Liver (tissue), 8 donors: ENCODE measurements at regions not wholly inside any gene's neighbourhood (a gene's known extent, or its start where the extent isn't known, plus 50 kb on each side); places are given as distances from the start of the nearest gene placed in this dataset.

Experiments used
- DNase-seq: peaks from one replicate; pipeline ENCODE4 v3.0.0-alpha.2; 2017; ENCODE audit warnings: low spot score
- H3K27ac ChIP-seq, 2 donors: one replicate each; pipeline ENCODE4 v1.7.0; 2013; ENCODE audit warnings: inconsistent platforms in 2 of 2, low read length in 2 of 2, control low read depth in 1 of 2, low read depth in 1 of 2, mild to moderate bottlenecking in 1 of 2
- H3K27me3 ChIP-seq, 4 donors: one replicate each; pipeline versions ENCODE4 v1.6.1 to v1.7.0; 2013; ENCODE audit warnings: low read length in 3 of 4, inconsistent platforms in 1 of 4, mild to moderate bottlenecking in 1 of 4, moderate library complexity in 1 of 4; ENCODE audit not compliant: control insufficient read depth in 4 of 4, insufficient read depth in 4 of 4
- H3K36me3 ChIP-seq, 4 donors: one replicate each; pipeline versions ENCODE4 v1.6.1 to v1.7.0; 2013; ENCODE audit warnings: low read length in 3 of 4, mild to moderate bottlenecking in 3 of 4, low read depth in 1 of 4, moderate library complexity in 1 of 4; ENCODE audit not compliant: control insufficient read depth in 4 of 4, insufficient read depth in 3 of 4
- H3K4me1 ChIP-seq, 4 donors: one replicate each; pipeline versions ENCODE4 v1.6.1 to v1.7.0; 2013; ENCODE audit warnings: low read length in 3 of 4, mild to moderate bottlenecking in 3 of 4, moderate library complexity in 1 of 4; ENCODE audit not compliant: control insufficient read depth in 4 of 4, insufficient read depth in 4 of 4
- H3K4me3 ChIP-seq, 3 donors: one replicate each; pipeline versions ENCODE4 v1.6.1 to v1.7.0; 2013; ENCODE audit warnings: low read length in 3 of 3, control low read depth in 1 of 3, low read depth in 1 of 3, mild to moderate bottlenecking in 1 of 3
- H3K9ac ChIP-seq, 2 donors: one replicate each; pipeline ENCODE4 v1.7.0; 2013; ENCODE audit warnings: low read length in 2 of 2, mild to moderate bottlenecking in 2 of 2, moderate library complexity in 2 of 2, control low read depth in 1 of 2, low read depth in 1 of 2
- H3K9me3 ChIP-seq, 4 donors: one replicate each; pipeline versions ENCODE4 v1.6.1 to v1.7.0; 2013; ENCODE audit warnings: low read length in 3 of 4; ENCODE audit not compliant: control insufficient read depth in 4 of 4
- CTCF ChIP-seq: fragments of 150-350 bp; IDR thresholded peaks from 2 replicates; pipeline ENCODE4 v1.5.1; 2017; ENCODE audit warnings: improper control_type of control experiment, low read depth, low read length; ENCODE audit not compliant: missing input control
- FOXA1 ChIP-seq: IDR thresholded peaks from 2 replicates; pipeline ENCODE4 v1.6.1; 2016; ENCODE audit warnings: antibody characterized with exemption
- FOXA2 ChIP-seq: IDR thresholded peaks from 2 replicates; pipeline ENCODE4 v1.6.1; 2016; ENCODE audit warnings: antibody characterized with exemption
- GABPA ChIP-seq, 2 donors: IDR thresholded peaks in 1 of 2; conservative IDR thresholded peaks in 1 of 2; 2 replicates each; pipeline ENCODE4 v1.6.1; 2016; ENCODE audit warnings: antibody characterized with exemption in 2 of 2, mild to moderate bottlenecking in 1 of 2, moderate library complexity in 1 of 2
- HNF4A ChIP-seq, 2 donors: conservative IDR thresholded peaks; 2 replicates each; pipeline ENCODE4 v1.6.1; 2016; ENCODE audit warnings: antibody characterized with exemption in 2 of 2, mild to moderate bottlenecking in 2 of 2
- JUND ChIP-seq, 2 donors: IDR thresholded peaks; 2 replicates each; pipeline ENCODE4 v1.6.1; 2016; ENCODE audit warnings: antibody characterized with exemption in 2 of 2
- MAX ChIP-seq: IDR thresholded peaks from 2 replicates; pipeline ENCODE4 v1.6.1; 2016; ENCODE audit warnings: antibody characterized with exemption
- NR2F2 ChIP-seq: IDR thresholded peaks from 2 replicates; pipeline ENCODE4 v1.6.1; 2016; ENCODE audit warnings: antibody characterized with exemption
- RAD21 ChIP-seq, 2 donors: IDR thresholded peaks; 2 replicates each; pipeline ENCODE4 v1.6.1; 2016; ENCODE audit warnings: antibody characterized with exemption in 2 of 2, mild to moderate bottlenecking in 2 of 2
- REST ChIP-seq: IDR thresholded peaks from 2 replicates; pipeline ENCODE4 v1.6.1; 2016; ENCODE audit warnings: antibody characterized with exemption, mild to moderate bottlenecking
- RXRA ChIP-seq, 2 donors: IDR thresholded peaks; 2 replicates each; pipeline ENCODE4 v1.6.1; 2017 to 2018; ENCODE audit warnings: antibody characterized with exemption in 2 of 2, mild to moderate bottlenecking in 1 of 2
- TAF1 ChIP-seq: conservative IDR thresholded peaks from 2 replicates; pipeline ENCODE4 v1.6.1; 2016; ENCODE audit warnings: antibody characterized with exemption, mild to moderate bottlenecking
- YY1 ChIP-seq: IDR thresholded peaks from 2 replicates; pipeline ENCODE4 v1.6.1; 2016; ENCODE audit warnings: antibody characterized with exemption, mild to moderate bottlenecking
- WGBS: extraction: QIAGEN DNeasy Blood & Tissue Kit; methylation state at CpG from one replicate; pipeline ENCODE4 v1.1.7; 2013; 5-methylcytosine and 5-hydroxymethylcytosine counted together
- donor health status: healthy.
- donor health status: healthy.
- donor health status: healthy.
- donor health status: healthy.
- donor health status: healthy.

- Histone ChIP-seq H3K4me3 (no peak overlapping the region), H3K9me3 (no peaks in the 10 kb centered on the region), H3K36me3 (no peaks in the 10 kb centered on the region), H3K27ac (no peak overlapping the region), H3K27me3 (no peaks in the 10 kb centered on the region), H3K4me1 (no peaks in the 10 kb centered on the region), H3K9ac (no peak overlapping the region)
- no peak for TF ChIP-seq GABPA (IDR thresholded peaks at IDR 0.05 in 1 of 2, conservative IDR thresholded peaks at IDR 0.05 in 1 of 2)
- no peak for TF ChIP-seq RXRA (IDR thresholded peaks at IDR 0.05)
- TF ChIP-seq FOXA2: no peak
- no peak for DNase-seq
- WGBS: 89% methylated on average over 2 of the region's 2 CpGs
These were observed 822.2 kb downstream of the RPA4 start for GRCh38 chrX:97705936-97706335.

- Histone ChIP-seq H3K27ac (no peak overlapping the region), H3K9ac (no peak overlapping the region), H3K4me3 (no peak overlapping the region), H3K36me3 (no peaks in the 10 kb centered on the region), H3K27me3 (no peaks in the 10 kb centered on the region), H3K9me3 (no peaks in the 10 kb centered on the region), H3K4me1 (no peaks in the 10 kb centered on the region)
- no peak for TF ChIP-seq RXRA (IDR thresholded peaks at IDR 0.05)
- no peak for TF ChIP-seq REST
- no peak for TF ChIP-seq JUND (IDR thresholded peaks at IDR 0.05)
- no peak for TF ChIP-seq RAD21 (IDR thresholded peaks at IDR 0.05)
- no peak for TF ChIP-seq NR2F2
- no peak for TF ChIP-seq YY1
- TF ChIP-seq MAX: no peak
- TF ChIP-seq HNF4A (conservative IDR thresholded peaks at IDR 0.05): no peak
- no peak for TF ChIP-seq FOXA2
- TF ChIP-seq FOXA1: no peak
- no peak for TF ChIP-seq CTCF
- no peak for DNase-seq
These were observed 830.4 kb downstream of the RPA4 start for GRCh38 chrX:97714072-97714471.

GRCh38 chrX:97728215-97728614 lies 844.5 kb downstream of the RPA4 start:
- Histone ChIP-seq H3K4me3 (no peak overlapping the region), H3K4me1 (no peaks in the 10 kb centered on the region), H3K36me3 (no peaks in the 10 kb centered on the region), H3K9ac (no peak overlapping the region), H3K27ac (no peak overlapping the region), H3K9me3 (no peaks in the 10 kb centered on the region), H3K27me3 (no peaks in the 10 kb centered on the region)
- WGBS: 94% methylated on average over 2 of the region's 2 CpGs
- DNase-seq: no peak
- TF ChIP-seq TAF1 (no peak), FOXA2 (no peak)
